SU-DHL-6 (cell line): ENCODE measurements at regions not wholly inside any gene's neighbourhood (a gene's known extent, or its start where the extent isn't known, plus 50 kb on each side); places are given as distances from the start of the nearest gene placed in this dataset.

Experiments
- CTCF ChIP-seq: fragments of 200-600 bp; sonication (generic); IDR thresholded peaks from one replicate; pipeline ENCODE4 v1.5.1; 2017; ENCODE audit warnings: antibody characterized with exemption, mild to moderate bottlenecking, low read length, moderate library complexity; ENCODE audit not compliant: insufficient read depth, poor library complexity, severe bottlenecking
- EZH2phosphoT487 ChIP-seq: fragments of 200-600 bp; sonication (generic), shearing (Covaris generic); conservative IDR thresholded peaks from 2 replicates; pipeline ENCODE4 v1.6.1; 2018; ENCODE audit warnings: mild to moderate bottlenecking, antibody characterized with exemption, low read length, moderate library complexity, mixed read lengths

DNA sequence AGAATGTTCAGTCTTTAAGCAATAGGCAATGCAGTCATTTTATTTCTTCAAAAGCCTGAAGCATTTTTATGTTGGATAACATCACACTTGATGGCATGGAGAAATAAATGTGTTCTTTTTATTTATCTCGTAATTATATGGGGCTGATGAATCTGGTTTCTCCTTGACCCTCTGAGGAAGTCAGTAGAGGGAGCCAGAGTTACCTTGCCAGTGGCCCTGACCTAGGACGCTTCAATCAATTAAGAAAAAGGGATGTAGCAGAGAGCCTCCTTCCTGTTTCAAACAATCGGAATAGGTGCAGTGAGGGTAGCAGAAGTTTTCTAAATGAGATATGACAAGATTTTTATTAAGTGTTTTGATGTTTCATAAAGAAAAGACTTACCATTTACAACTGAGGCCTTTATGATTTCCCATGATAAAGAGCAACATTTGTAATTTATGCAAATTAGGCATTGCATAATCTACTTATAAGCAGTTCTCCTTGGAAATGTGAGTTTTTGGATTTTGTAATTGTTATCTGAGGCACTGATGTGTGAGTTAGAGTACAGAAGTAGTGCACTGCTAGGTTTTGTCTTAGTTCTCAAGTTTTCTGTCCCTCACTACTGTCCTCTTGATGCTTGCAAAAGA, 129.1 kb downstream of the RAP2B start:
- peak; percentile 41 for TF ChIP-seq CTCF
- no peak for TF ChIP-seq EZH2phosphoT487
